ENCODE measurements at regions not wholly inside any gene's neighbourhood (a gene's known extent, or its start where the extent isn't known, plus 50 kb on each side); places are given as distances from the start of the nearest gene placed in this dataset.
"Not testable (repeated sequence)": the region's sequence is repeated elsewhere in the genome, so short reads cannot be mapped to it uniquely, and the experiment has no call there.

DNA sequence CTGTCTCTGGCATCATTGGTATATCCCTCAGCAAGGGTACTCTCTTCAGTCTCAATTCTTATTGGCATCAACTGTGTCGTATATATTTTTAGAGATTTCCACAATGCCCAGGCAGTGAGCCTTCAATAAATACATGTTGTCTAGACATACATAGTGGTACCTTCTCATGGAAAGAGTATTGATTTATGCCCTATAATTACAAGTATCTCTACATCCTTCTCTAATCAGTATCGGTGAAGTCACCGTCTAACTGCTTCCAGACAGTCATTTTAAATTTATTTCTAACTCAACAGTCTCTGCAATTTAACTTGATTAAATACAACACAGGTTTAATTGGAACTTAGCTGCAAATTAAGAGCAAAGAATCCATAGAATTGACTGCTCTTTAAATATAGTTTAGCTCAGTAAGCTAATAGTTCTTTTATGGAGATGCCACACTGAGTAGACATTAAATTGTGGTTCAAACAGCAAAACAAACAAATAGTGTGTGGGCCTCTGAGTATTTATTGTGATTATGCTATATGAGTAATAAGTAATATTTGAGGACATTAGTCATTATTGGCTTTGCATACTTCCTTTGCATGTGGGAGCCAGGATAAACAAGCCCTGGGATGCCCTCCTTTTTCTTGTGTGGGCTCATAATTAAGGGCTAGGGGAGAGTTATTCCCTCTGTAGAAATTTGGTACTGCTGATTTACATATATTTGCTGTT is 126.9 kb upstream of the DUSP10 start:
- H3K9me3 ChIP-seq (ENCODE audit: low read depth, low read length) = no peaks in the 10 kb centered on the region
- H3K27me3 ChIP-seq (ENCODE audit: insufficient read depth, low read length) = no peaks in the 10 kb centered on the region
- no peak overlapping the region for H3K4me3 ChIP-seq (ENCODE audit: low read length)
- no peaks in the 10 kb centered on the region for H3K4me1 ChIP-seq (ENCODE audit: insufficient read depth, low read length)

DNA sequence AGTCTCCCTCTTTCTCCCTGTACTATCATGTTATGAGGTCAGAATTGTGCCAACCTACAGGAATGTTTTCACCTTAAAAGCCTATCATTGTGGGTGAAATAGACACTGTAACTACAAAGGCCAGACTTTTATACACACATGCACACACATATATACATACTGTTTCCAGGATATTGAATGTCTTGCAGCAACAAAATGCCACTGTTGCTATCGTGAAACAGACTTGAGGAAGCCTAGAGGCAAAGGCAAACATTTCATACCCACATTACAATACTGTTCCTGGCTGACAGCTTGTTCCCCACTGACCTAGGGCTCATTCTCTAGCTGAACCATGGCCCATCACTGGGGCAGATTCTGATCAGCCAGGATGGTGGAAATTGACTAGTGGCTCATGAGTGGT is 125.1 kb upstream of the DUSP10 start:
- no peaks in the 10 kb centered on the region for H3K27me3 ChIP-seq (ENCODE audit: insufficient read depth, low read length)
- H3K4me1 ChIP-seq (ENCODE audit: insufficient read depth, low read length) = no peaks in the 10 kb centered on the region
- H3K4me3 ChIP-seq (ENCODE audit: low read length) = no peak overlapping the region
- no peaks in the 10 kb centered on the region for H3K9me3 ChIP-seq (ENCODE audit: low read depth, low read length)

DNA sequence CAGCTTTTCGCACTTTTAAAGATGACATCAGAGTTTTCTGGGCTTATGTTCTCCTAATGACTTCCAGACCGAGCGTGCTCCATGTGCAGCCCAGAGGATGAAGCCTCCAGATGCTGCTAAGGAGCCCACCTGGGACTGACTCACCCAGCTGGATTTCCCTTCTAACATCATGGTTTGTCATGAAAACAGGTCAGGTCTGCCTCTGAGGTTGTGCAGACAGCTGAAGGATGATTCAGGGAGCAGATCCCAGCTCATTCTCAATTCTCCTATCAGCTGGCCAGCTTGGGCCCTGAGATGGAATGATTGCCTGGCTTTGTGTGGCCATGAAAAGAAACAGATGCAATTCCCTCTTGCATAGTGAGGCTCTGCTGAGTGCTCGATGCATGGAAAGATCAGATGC is 123.9 kb upstream of the DUSP10 start:
- no peaks in the 10 kb centered on the region for H3K9me3 ChIP-seq (ENCODE audit: low read depth, low read length)
- H3K4me1 ChIP-seq (ENCODE audit: insufficient read depth, low read length) = no peaks in the 10 kb centered on the region
- H3K4me3 ChIP-seq (ENCODE audit: low read length) = no peak overlapping the region
- no peaks in the 10 kb centered on the region for H3K27me3 ChIP-seq (ENCODE audit: insufficient read depth, low read length)

DNA sequence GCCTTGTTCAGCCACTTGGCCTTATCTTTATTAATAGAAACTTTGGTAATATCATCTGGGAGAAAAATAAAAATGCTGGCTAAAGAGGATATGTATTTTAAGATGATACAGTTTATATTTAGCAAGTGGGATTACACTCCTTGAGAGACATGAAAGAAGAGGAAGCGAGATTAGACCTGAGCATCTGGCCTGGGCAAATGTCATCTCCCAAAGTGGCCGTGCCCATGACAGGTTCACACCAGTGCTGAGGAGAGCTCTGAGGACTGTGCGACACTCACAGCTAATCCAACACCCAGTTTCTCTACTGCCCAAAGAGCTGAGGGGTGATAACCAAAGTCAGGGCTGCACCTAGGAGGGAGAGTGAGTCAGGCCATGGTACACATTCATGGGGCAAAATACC is 121.7 kb upstream of the DUSP10 start:
- H3K4me1 ChIP-seq (ENCODE audit: insufficient read depth, low read length) = no peaks in the 10 kb centered on the region
- no peaks in the 10 kb centered on the region for H3K27me3 ChIP-seq (ENCODE audit: insufficient read depth, low read length)
- no peak overlapping the region for H3K4me3 ChIP-seq (ENCODE audit: low read length)
- H3K9me3 ChIP-seq (ENCODE audit: low read depth, low read length) = no peaks in the 10 kb centered on the region

DNA sequence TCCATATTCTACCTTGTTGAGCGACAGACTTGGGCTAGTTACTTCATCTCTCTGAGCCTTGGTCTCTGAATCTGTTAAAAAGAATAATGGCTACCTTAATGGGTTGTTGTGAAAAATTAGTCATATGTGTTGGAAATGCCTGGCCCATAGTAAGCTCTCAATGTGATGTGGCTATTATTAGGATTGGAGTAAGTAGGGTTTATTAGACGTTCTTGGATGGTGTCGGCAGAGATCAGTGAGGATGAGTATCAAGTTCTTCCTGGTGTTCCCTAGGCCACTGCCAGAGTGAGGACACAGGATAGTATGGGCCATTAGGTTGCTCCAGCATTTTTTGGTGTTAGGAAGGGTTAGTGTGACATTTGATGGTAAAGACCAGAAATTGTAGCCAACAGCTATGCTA is 121.1 kb upstream of the DUSP10 start:
- Histone ChIP-seq H3K27me3 (ENCODE audit: insufficient read depth, low read length) (no peaks in the 10 kb centered on the region), H3K4me1 (ENCODE audit: insufficient read depth, low read length) (no peaks in the 10 kb centered on the region), H3K9me3 (ENCODE audit: low read depth, low read length) (no peaks in the 10 kb centered on the region), H3K4me3 (ENCODE audit: low read length) (no peak overlapping the region)

DNA sequence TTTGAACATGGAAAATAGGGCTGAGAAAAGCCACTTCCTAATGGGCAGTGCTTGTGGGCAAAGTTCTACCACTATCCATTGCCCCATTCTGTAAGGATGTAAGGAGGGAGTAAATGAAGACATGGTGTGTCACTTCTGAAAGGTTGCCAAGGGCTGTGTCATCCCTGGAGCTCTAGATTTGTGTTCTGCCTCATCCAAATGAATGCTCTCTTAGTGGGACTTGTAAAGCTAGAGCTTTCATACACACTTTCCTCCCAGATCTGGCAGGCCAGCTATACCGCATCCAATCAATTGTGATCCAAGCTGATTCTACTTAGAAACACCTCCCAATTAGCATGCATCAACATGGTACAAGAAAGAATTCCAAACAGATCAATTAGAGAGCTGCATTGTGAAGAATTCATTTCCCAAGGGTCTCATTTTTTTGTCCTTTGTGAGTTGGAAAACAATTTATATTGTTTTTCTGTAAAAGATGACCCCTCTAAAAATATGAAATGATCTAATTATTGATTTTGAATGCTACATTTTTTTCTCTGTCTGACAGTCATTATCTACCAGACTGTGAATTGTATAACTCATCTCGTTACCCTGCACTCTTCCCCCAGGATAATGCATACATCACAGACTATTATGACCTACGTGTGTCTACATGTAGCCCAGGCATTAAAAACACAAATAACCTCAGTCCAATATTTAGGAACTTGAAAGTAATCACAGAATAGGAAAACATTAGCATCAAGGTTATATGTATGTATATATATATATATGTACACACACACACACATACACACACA is 117.1 kb upstream of the DUSP10 start:
- H3K27me3 ChIP-seq (ENCODE audit: insufficient read depth, low read length) = no peaks in the 10 kb centered on the region
- H3K9me3 ChIP-seq (ENCODE audit: low read depth, low read length) = no peaks in the 10 kb centered on the region
- H3K4me3 ChIP-seq (ENCODE audit: low read length) = no peak overlapping the region
- H3K4me1 ChIP-seq (ENCODE audit: insufficient read depth, low read length) = no peaks in the 10 kb centered on the region

DNA sequence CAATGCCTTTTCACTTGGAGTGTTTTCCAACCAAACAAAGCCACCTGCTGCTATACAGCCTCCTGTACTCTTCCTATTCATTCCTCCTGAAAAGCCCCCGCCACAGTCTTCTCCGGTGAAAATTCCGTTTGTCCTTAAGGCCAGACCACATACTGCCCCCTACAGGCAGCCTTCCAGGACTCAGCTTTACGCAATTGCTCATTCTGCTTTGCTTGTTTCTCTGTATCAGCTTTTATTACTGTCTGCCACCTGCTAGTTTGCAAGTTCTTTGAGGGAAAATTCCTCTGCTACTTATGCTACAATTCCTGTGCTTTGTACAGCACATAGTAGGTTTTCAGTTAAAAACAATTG is 115.2 kb upstream of the DUSP10 start:
- H3K4me3 ChIP-seq (ENCODE audit: low read length); H3K9me3 ChIP-seq (ENCODE audit: low read depth, low read length); H3K27me3 ChIP-seq (ENCODE audit: insufficient read depth, low read length); H3K4me1 ChIP-seq (ENCODE audit: insufficient read depth, low read length): not testable (repeated sequence)

DNA sequence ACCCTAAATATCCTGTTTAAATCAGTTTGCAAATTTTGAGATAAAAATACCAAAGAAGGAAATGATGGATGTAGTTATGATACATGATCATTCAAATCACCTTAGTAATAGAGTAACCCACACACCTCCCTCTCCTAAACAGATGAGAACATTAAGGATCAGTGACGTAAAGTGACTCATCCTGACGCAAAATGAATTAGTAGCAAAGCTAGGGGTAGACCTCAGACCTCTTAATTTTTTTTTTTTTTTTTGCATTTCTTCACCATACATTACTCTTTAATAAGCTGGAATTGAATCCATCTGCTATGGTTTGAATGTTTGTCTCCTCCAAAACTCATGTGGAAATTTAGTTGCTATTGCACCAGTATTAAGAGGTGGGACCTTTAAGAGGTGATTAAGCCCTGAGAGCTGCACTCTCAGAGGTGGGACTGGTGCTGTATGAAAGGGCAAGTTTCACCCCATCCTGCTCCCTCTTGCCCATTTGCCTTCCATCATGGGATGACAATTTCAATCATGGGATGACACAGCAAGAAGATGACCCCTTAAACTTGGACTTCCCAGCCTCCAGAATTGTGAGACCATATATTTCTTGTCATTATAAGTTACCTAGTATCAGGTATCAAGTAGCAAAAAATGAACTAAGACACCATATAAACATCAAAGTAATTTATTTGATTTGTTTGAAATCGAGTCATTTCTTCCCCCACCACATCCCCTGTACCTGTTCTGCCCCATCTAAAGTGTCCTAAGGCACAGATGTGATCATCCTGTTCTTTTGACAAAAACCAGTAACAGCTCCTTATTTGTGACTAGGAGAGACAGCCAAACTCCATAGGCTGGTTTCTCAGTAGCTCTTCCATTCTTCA is 114.6 kb upstream of the DUSP10 start:
- Histone ChIP-seq H3K4me3 (ENCODE audit: low read length) (no peak overlapping the region), H3K4me1 (ENCODE audit: insufficient read depth, low read length) (no peaks in the 10 kb centered on the region), H3K27me3 (ENCODE audit: insufficient read depth, low read length) (no peaks in the 10 kb centered on the region), H3K9me3 (ENCODE audit: low read depth, low read length) (no peaks in the 10 kb centered on the region)

DNA sequence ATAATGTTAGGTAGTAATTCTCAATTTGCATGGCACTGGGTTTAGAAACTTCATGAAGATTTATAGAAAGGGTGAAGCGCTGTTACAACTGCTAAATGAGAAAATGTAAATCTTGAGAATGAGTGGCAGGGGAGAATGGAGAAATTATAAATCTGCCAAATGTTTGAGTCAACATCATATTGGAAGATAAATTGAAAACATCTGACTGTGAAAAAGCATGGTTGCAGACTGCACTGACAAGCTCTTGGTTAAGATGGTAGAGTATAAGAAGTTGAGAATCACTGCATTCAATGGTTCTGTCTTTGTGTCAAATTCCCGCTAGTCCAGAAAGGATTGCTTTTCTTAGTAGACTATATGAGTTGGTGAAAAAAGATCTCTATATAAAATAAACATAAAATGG is 113.3 kb upstream of the DUSP10 start:
- Histone ChIP-seq H3K4me1 (ENCODE audit: insufficient read depth, low read length) (no peaks in the 10 kb centered on the region), H3K4me3 (ENCODE audit: low read length) (no peak overlapping the region), H3K9me3 (ENCODE audit: low read depth, low read length) (no peaks in the 10 kb centered on the region), H3K27me3 (ENCODE audit: insufficient read depth, low read length) (no peaks in the 10 kb centered on the region)

DNA sequence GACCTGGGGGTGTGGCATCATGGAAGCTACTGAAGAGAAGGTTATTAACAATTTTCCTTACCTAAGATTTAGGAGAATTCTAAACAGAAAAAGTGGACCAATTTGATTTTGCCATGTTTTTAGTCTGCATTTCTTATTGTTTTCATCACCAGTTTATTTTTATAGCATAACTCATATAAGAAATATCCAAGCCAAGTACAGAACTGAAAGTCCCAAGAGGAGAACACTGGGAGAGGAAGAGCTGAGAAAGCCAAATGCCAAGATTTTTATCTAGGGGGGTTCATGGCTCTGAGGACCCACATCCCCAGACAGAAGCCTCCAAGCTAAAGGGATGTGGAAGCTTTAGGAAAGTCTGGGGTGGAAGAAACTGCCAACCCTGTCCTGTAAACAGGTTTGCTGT is 109.4 kb upstream of the DUSP10 start:
- H3K4me3 ChIP-seq (ENCODE audit: low read length) = no peak overlapping the region
- no peaks in the 10 kb centered on the region for H3K9me3 ChIP-seq (ENCODE audit: low read depth, low read length)

DNA sequence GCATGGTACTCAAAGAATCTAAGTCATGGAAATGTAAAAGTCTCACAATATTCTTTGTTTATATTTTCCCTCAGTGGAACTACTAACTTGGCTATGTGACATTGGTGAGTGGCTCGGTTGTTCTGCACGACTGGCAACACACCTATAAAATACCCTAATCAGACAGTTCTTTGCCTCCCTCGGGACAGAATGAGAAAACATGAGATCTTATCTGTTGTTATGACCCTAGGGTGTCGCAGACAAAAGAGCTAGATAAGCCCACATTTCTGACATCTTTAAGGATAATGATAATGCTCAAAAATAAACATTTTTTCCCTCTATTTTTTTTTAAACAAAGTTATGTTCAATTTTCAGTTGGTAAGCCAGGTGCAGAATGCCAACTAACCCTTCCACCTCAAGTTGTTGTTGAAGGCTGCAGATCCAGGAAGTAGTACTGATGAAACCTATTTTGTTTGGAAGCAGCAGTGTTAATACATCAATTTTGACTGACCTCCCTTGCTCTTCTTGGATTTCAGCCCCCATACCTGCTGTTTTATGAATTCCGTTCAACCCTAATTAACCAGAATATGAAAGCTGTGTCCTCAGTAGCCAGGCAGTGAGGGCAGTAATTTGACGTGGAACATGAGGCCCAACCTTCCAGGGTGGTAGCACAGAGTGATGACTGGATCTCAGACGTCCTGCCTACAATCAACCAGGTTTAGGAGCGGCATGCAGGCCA is 108.7 kb upstream of the DUSP10 start:
- H3K4me3 ChIP-seq (ENCODE audit: low read length) = no peak overlapping the region
- H3K27me3 ChIP-seq (ENCODE audit: insufficient read depth, low read length) = no peaks in the 10 kb centered on the region
- H3K9me3 ChIP-seq (ENCODE audit: low read depth, low read length) = no peaks in the 10 kb centered on the region
- no peaks in the 10 kb centered on the region for H3K4me1 ChIP-seq (ENCODE audit: insufficient read depth, low read length)

More for the DNA sequence above, 109.4 kb upstream of the DUSP10 start:
- Histone ChIP-seq H3K27me3 (ENCODE audit: insufficient read depth, low read length) (no peaks in the 10 kb centered on the region), H3K4me1 (ENCODE audit: insufficient read depth, low read length) (no peaks in the 10 kb centered on the region)

DNA sequence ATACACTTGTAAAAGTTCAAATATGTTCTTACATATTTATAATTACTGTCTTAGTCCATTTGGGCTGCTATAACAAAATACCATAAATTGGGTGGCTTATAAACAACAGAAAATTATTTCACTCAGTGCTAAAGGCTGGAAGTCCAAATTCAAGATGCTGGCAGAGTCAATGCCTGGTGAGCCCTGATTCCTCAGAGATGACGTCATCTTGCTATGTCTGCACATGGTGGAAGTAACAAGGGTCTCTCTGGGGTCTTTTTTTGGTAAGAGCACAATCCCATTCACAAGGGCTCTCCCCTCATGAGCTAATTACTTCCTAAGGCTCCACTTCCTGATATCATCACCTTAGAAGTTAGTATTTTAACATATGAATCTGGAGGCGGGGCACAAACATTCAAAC is 108.0 kb upstream of the DUSP10 start:
- Histone ChIP-seq H3K4me1 (ENCODE audit: insufficient read depth, low read length) (no peaks in the 10 kb centered on the region), H3K4me3 (ENCODE audit: low read length) (no peak overlapping the region), H3K27me3 (ENCODE audit: insufficient read depth, low read length) (no peaks in the 10 kb centered on the region), H3K9me3 (ENCODE audit: low read depth, low read length) (no peaks in the 10 kb centered on the region)

DNA sequence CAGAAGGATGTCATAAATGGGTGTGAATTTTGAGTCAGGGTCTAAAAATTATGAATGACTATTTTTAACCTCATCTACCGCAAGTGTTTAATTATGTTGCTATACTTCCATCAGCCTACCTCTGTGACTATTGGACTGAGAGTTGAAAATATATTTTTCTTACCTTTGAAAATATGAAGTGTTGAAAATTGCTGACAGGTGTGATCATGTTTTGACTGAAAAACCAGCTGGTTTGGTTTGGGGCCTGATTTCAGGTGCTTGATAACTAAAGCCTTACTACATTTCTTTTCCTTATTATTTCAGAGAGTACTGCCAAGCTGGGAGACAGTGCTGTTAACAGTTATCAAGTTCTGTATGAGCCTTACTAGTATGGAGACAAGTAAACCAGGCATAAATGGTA is 107.2 kb upstream of the DUSP10 start:
- Histone ChIP-seq H3K4me1 (ENCODE audit: insufficient read depth, low read length) (no peaks in the 10 kb centered on the region), H3K9me3 (ENCODE audit: low read depth, low read length) (no peaks in the 10 kb centered on the region), H3K4me3 (ENCODE audit: low read length) (no peak overlapping the region), H3K27me3 (ENCODE audit: insufficient read depth, low read length) (no peaks in the 10 kb centered on the region)

DNA sequence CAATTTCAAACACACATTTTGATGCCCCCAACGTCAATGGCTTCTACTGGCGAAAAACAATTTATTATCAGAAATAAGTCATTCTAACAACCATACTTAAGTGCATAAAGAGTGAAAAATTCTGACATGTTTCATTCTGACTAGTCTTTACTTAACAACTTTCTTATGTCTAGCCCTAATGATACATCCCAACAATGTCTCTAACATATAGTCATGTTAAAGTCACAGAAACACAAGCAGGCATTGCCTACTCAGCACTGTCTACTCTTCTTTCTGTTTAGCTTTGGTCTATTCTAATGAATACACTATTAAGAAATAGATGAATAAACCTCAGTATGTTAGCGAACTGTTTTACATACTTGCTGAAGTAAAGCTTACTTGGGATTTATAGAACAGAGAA is 105.8 kb upstream of the DUSP10 start:
- Histone ChIP-seq H3K4me1 (ENCODE audit: insufficient read depth, low read length) (no peaks in the 10 kb centered on the region), H3K4me3 (ENCODE audit: low read length) (no peak overlapping the region), H3K27me3 (ENCODE audit: insufficient read depth, low read length) (no peaks in the 10 kb centered on the region), H3K9me3 (ENCODE audit: low read depth, low read length) (no peaks in the 10 kb centered on the region)

Data from mononuclear cell (primary cell).